ENCODE measurements at regions not wholly inside any gene's neighbourhood (a gene's known extent, or its start where the extent isn't known, plus 50 kb on each side); places are given as distances from the start of the nearest gene placed in this dataset.

DNA sequence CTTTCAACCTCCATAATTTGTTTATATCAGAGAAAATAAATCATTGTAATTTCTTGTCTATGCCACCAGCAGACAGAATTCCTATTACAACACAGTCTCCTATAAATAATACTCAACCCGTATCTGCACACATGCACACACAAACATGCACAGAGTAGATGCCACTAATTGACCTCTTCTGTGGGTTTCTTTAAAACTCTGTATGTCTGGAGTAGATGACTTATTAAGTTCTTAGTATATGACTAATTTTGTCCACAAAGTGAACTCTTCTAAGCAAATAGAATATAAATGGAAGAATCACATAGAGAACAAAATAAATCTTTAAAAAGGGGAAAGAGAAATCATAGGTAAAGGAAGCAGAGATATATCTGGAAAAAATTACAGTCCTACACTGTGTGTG, 452.3 kb downstream of the MTRR start:
- Histone ChIP-seq H3K9me3 (ENCODE audit: control insufficient read depth, insufficient read depth, low read length) (no peaks in the 10 kb centered on the region), H3K4me1 (ENCODE audit: control insufficient read depth, insufficient read depth, low read length) (no peaks in the 10 kb centered on the region), H3K9ac (ENCODE audit: low read depth, low read length) (no peak overlapping the region), H3K27ac (ENCODE audit: low read depth, low read length) (no peak overlapping the region), H3K27me3 (ENCODE audit: control insufficient read depth, insufficient read depth, low read length) (no peaks in the 10 kb centered on the region), H3K36me3 (ENCODE audit: control insufficient read depth, insufficient read depth, low read length) (no peaks in the 10 kb centered on the region), H3K4me3 (ENCODE audit: low read depth, low read length) (no peak overlapping the region)

DNA sequence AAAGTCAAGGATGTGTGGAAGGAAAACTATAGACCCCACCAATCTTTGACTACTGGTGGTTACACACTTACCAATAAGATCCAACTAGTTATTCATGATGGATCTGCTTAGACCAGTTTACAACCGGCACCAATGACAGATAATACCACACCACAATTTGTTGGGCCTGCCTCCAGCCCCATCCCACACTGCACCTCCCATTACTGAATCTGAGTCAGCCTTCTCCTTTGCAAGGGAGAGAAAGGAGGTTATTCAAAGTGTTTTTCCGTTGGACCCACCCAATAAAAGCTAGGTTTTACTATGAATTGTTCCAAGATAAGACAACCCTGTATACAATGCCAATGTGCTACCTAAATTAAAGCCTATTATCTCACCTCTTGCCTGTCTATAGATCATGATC, 453.5 kb downstream of the MTRR start:
- H3K27me3 ChIP-seq (ENCODE audit: control insufficient read depth, insufficient read depth, low read length) = no peaks in the 10 kb centered on the region
- no peaks in the 10 kb centered on the region for H3K9me3 ChIP-seq (ENCODE audit: control insufficient read depth, insufficient read depth, low read length)
- no peak overlapping the region for H3K9ac ChIP-seq (ENCODE audit: low read depth, low read length)

DNA sequence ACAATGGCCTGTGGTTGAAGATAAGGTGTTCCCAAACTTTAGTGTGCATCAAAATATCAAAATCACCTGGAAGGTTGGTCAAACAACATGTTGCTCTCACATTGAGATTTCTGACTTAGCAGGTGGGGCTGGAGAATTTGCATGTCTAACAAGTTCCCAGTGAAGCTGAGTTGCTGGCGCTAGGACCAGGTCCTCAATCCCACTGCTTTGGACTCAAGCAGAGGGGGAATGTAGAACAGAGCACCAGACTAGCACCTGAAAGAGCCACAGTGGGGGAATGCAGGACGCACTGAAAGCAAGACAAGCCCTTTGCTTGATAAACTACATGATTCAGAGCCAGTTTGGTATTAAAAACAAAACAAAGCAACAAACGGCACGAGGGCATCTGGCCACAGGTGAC, 458.1 kb downstream of the MTRR start:
- Histone ChIP-seq H3K9me3 (ENCODE audit: control insufficient read depth, insufficient read depth, low read length) (no peaks in the 10 kb centered on the region), H3K36me3 (ENCODE audit: control insufficient read depth, insufficient read depth, low read length) (no peaks in the 10 kb centered on the region), H3K4me3 (ENCODE audit: low read depth, low read length) (no peak overlapping the region), H3K27me3 (ENCODE audit: control insufficient read depth, insufficient read depth, low read length) (no peaks in the 10 kb centered on the region), H3K9ac (ENCODE audit: low read depth, low read length) (no peak overlapping the region), H3K4me1 (ENCODE audit: control insufficient read depth, insufficient read depth, low read length) (no peaks in the 10 kb centered on the region; the same call in 1 of the 2 replicates), H3K27ac (ENCODE audit: low read depth, low read length) (no peak overlapping the region)

More for the DNA sequence above, 453.5 kb downstream of the MTRR start:
- no peaks in the 10 kb centered on the region for H3K36me3 ChIP-seq (ENCODE audit: control insufficient read depth, insufficient read depth, low read length)
- H3K4me1 ChIP-seq (ENCODE audit: control insufficient read depth, insufficient read depth, low read length) = no peaks in the 10 kb centered on the region; the same call in 1 of the 2 replicates
- no peak overlapping the region for H3K4me3 ChIP-seq (ENCODE audit: low read depth, low read length)
- H3K27ac ChIP-seq (ENCODE audit: low read depth, low read length) = no peak overlapping the region

GRCh38 chr5:8329773-8330172, 460.8 kb downstream of the MTRR start:
- Histone ChIP-seq H3K4me1 (ENCODE audit: control insufficient read depth, insufficient read depth, low read length) (no peaks in the 10 kb centered on the region; the same call in 1 of the 2 replicates), H3K36me3 (ENCODE audit: control insufficient read depth, insufficient read depth, low read length) (no peaks in the 10 kb centered on the region), H3K27ac (ENCODE audit: low read depth, low read length) (no peak overlapping the region), H3K9ac (ENCODE audit: low read depth, low read length) (no peak overlapping the region), H3K27me3 (ENCODE audit: control insufficient read depth, insufficient read depth, low read length) (no peaks in the 10 kb centered on the region), H3K4me3 (ENCODE audit: low read depth, low read length) (no peak overlapping the region), H3K9me3 (ENCODE audit: control insufficient read depth, insufficient read depth, low read length) (no peaks in the 10 kb centered on the region)

GRCh38 chr5:8332666-8333445, 463.9 kb downstream of the MTRR start:
- Histone ChIP-seq H3K27me3 (ENCODE audit: control insufficient read depth, insufficient read depth, low read length) (no peaks in the 10 kb centered on the region), H3K36me3 (ENCODE audit: control insufficient read depth, insufficient read depth, low read length) (no peaks in the 10 kb centered on the region), H3K27ac (ENCODE audit: low read depth, low read length) (no peak overlapping the region), H3K9me3 (ENCODE audit: control insufficient read depth, insufficient read depth, low read length) (no peaks in the 10 kb centered on the region), H3K9ac (ENCODE audit: low read depth, low read length) (no peak overlapping the region), H3K4me3 (ENCODE audit: low read depth, low read length) (no peak overlapping the region), H3K4me1 (ENCODE audit: control insufficient read depth, insufficient read depth, low read length) (no peaks in the 10 kb centered on the region)

DNA sequence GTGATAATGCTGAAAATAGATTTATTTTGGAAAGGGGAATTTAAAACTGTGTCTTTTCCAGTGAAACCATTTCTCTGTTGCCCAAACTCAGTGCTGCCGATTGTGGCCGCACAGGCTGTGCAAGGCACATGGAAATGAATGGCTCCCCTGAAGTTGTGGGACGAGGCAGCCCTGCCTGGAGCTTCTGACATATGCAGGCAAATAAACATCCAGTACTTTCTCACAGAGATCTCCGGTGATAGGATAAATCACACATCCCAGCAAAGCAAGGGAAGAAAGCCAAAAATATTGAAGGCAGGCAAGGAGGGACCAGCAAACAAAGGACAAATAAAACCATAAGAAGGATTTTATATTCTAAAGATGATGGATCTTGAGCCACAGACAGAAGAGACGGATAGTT, 464.5 kb downstream of the MTRR start:
- H3K4me3 ChIP-seq (ENCODE audit: low read depth, low read length) = no peak overlapping the region
- H3K9me3 ChIP-seq (ENCODE audit: control insufficient read depth, insufficient read depth, low read length) = no peaks in the 10 kb centered on the region
- no peaks in the 10 kb centered on the region for H3K4me1 ChIP-seq (ENCODE audit: control insufficient read depth, insufficient read depth, low read length)
- no peaks in the 10 kb centered on the region for H3K27me3 ChIP-seq (ENCODE audit: control insufficient read depth, insufficient read depth, low read length)
- H3K9ac ChIP-seq (ENCODE audit: low read depth, low read length) = no peak overlapping the region
- no peaks in the 10 kb centered on the region for H3K36me3 ChIP-seq (ENCODE audit: control insufficient read depth, insufficient read depth, low read length)
- no peak overlapping the region for H3K27ac ChIP-seq (ENCODE audit: low read depth, low read length)

DNA sequence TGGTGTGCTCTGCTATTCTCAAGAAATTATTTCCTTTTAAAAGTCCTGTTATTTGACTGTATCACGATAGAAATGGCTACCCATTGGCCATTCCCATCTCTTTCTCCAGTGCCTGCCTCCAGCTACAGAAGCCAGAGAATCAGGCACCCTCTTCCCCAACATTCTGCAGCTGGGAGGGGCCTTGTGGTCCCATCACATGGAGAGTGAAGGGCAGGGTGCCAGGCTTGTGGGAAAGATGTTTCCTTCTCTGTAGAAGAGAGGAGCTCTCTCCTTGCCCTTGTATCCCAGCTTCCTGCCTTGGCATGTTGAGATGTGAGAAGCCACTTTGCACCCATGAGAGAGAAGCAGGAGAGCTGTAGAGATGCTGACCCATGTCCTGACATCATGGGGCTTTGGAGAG, 465.0 kb downstream of the MTRR start:
- Histone ChIP-seq H3K4me3 (ENCODE audit: low read depth, low read length) (no peak overlapping the region), H3K9ac (ENCODE audit: low read depth, low read length) (no peak overlapping the region), H3K9me3 (ENCODE audit: control insufficient read depth, insufficient read depth, low read length) (no peaks in the 10 kb centered on the region), H3K36me3 (ENCODE audit: control insufficient read depth, insufficient read depth, low read length) (no peaks in the 10 kb centered on the region), H3K4me1 (ENCODE audit: control insufficient read depth, insufficient read depth, low read length) (no peaks in the 10 kb centered on the region), H3K27me3 (ENCODE audit: control insufficient read depth, insufficient read depth, low read length) (no peaks in the 10 kb centered on the region), H3K27ac (ENCODE audit: low read depth, low read length) (no peak overlapping the region)

- Histone ChIP-seq H3K27me3 (ENCODE audit: control insufficient read depth, insufficient read depth, low read length) (no peaks in the 10 kb centered on the region), H3K9ac (ENCODE audit: low read depth, low read length) (no peak overlapping the region), H3K27ac (ENCODE audit: low read depth, low read length) (no peak overlapping the region), H3K4me3 (ENCODE audit: low read depth, low read length) (no peak overlapping the region), H3K36me3 (ENCODE audit: control insufficient read depth, insufficient read depth, low read length) (no peaks in the 10 kb centered on the region), H3K9me3 (ENCODE audit: control insufficient read depth, insufficient read depth, low read length) (peaks cover 11% of the 10 kb centered on the region), H3K4me1 (ENCODE audit: control insufficient read depth, insufficient read depth, low read length) (no peaks in the 10 kb centered on the region)
These were observed 471.3 kb downstream of the MTRR start for GRCh38 chr5:8340261-8340660.

GRCh38 chr5:8340739-8341344, 471.9 kb downstream of the MTRR start:
- Histone ChIP-seq H3K27ac (ENCODE audit: low read depth, low read length) (no peak overlapping the region), H3K9ac (ENCODE audit: low read depth, low read length) (no peak overlapping the region)

GRCh38 chr5:8341406-8341805, 472.5 kb downstream of the MTRR start:
- H3K9me3 ChIP-seq (ENCODE audit: control insufficient read depth, insufficient read depth, low read length) = peaks cover 11% of the 10 kb centered on the region
- no peak overlapping the region for H3K9ac ChIP-seq (ENCODE audit: low read depth, low read length)
- H3K36me3 ChIP-seq (ENCODE audit: control insufficient read depth, insufficient read depth, low read length) = no peaks in the 10 kb centered on the region
- no peak overlapping the region for H3K27ac ChIP-seq (ENCODE audit: low read depth, low read length)
- H3K4me1 ChIP-seq (ENCODE audit: control insufficient read depth, insufficient read depth, low read length) = no peaks in the 10 kb centered on the region
- H3K27me3 ChIP-seq (ENCODE audit: control insufficient read depth, insufficient read depth, low read length) = no peaks in the 10 kb centered on the region
- H3K4me3 ChIP-seq (ENCODE audit: low read depth, low read length) = no peak overlapping the region

More at GRCh38 chr5:8340739-8341344, 471.9 kb downstream of the MTRR start:
- Histone ChIP-seq H3K36me3 (ENCODE audit: control insufficient read depth, insufficient read depth, low read length) (no peaks in the 10 kb centered on the region), H3K9me3 (ENCODE audit: control insufficient read depth, insufficient read depth, low read length) (peaks cover 11% of the 10 kb centered on the region), H3K4me3 (ENCODE audit: low read depth, low read length) (no peak overlapping the region), H3K27me3 (ENCODE audit: control insufficient read depth, insufficient read depth, low read length) (no peaks in the 10 kb centered on the region), H3K4me1 (ENCODE audit: control insufficient read depth, insufficient read depth, low read length) (no peaks in the 10 kb centered on the region)

GRCh38 chr5:8347984-8348383, 479.0 kb downstream of the MTRR start:
- H3K9ac ChIP-seq (ENCODE audit: low read depth, low read length) = no peak overlapping the region
- H3K9me3 ChIP-seq (ENCODE audit: control insufficient read depth, insufficient read depth, low read length) = peaks cover 11% of the 10 kb centered on the region; the same call in 1 of the 2 replicates

More at GRCh38 chr5:8347984-8348383, 479.0 kb downstream of the MTRR start:
- no peaks in the 10 kb centered on the region for H3K27me3 ChIP-seq (ENCODE audit: control insufficient read depth, insufficient read depth, low read length)
- no peak overlapping the region for H3K4me3 ChIP-seq (ENCODE audit: low read depth, low read length)
- no peaks in the 10 kb centered on the region for H3K4me1 ChIP-seq (ENCODE audit: control insufficient read depth, insufficient read depth, low read length)
- no peak overlapping the region for H3K27ac ChIP-seq (ENCODE audit: low read depth, low read length)
- H3K36me3 ChIP-seq (ENCODE audit: control insufficient read depth, insufficient read depth, low read length) = no peaks in the 10 kb centered on the region
